ENCODE measurements at regions not wholly inside any gene's neighbourhood (a gene's known extent, or its start where the extent isn't known, plus 50 kb on each side); places are given as distances from the start of the nearest gene placed in this dataset.

- H3K27me3 ChIP-seq (ENCODE audit: control insufficient read depth, insufficient read depth, low read length) = no peaks in the 10 kb centered on the region
- no peak overlapping the region for H3K9ac ChIP-seq (ENCODE audit: low read length)
- no peak overlapping the region for H3K4me3 ChIP-seq (ENCODE audit: low read length)
- H3K4me1 ChIP-seq (ENCODE audit: control insufficient read depth, insufficient read depth, low read length) = no peaks in the 10 kb centered on the region
- H3K27ac ChIP-seq (ENCODE audit: low read depth, low read length) = no peak overlapping the region
- H3K36me3 ChIP-seq (ENCODE audit: control insufficient read depth, insufficient read depth, low read length) = no peaks in the 10 kb centered on the region
These were observed 241.6 kb downstream of the FAM76B start for GRCh38 chr11:95547976-95548375.

GRCh38 chr11:95547186-95547585 lies 242.4 kb downstream of the FAM76B start:
- no peak overlapping the region for H3K4me3 ChIP-seq (ENCODE audit: low read length)
- no peaks in the 10 kb centered on the region for H3K27me3 ChIP-seq (ENCODE audit: control insufficient read depth, insufficient read depth, low read length)
- H3K27ac ChIP-seq (ENCODE audit: low read depth, low read length) = no peak overlapping the region
- no peaks in the 10 kb centered on the region for H3K4me1 ChIP-seq (ENCODE audit: control insufficient read depth, insufficient read depth, low read length)
- H3K36me3 ChIP-seq (ENCODE audit: control insufficient read depth, insufficient read depth, low read length) = no peaks in the 10 kb centered on the region
- no peak overlapping the region for H3K9ac ChIP-seq (ENCODE audit: low read length)

- H3K27me3 ChIP-seq (ENCODE audit: control insufficient read depth, insufficient read depth, low read length) = no peaks in the 10 kb centered on the region
- no peak overlapping the region for H3K9ac ChIP-seq (ENCODE audit: low read length)
- no peaks in the 10 kb centered on the region for H3K36me3 ChIP-seq (ENCODE audit: control insufficient read depth, insufficient read depth, low read length)
- no peak overlapping the region for H3K4me3 ChIP-seq (ENCODE audit: low read length)
- no peaks in the 10 kb centered on the region for H3K4me1 ChIP-seq (ENCODE audit: control insufficient read depth, insufficient read depth, low read length)
- no peak overlapping the region for H3K27ac ChIP-seq (ENCODE audit: low read depth, low read length)
These were observed 244.3 kb downstream of the FAM76B start for GRCh38 chr11:95545116-95545875.

DNA sequence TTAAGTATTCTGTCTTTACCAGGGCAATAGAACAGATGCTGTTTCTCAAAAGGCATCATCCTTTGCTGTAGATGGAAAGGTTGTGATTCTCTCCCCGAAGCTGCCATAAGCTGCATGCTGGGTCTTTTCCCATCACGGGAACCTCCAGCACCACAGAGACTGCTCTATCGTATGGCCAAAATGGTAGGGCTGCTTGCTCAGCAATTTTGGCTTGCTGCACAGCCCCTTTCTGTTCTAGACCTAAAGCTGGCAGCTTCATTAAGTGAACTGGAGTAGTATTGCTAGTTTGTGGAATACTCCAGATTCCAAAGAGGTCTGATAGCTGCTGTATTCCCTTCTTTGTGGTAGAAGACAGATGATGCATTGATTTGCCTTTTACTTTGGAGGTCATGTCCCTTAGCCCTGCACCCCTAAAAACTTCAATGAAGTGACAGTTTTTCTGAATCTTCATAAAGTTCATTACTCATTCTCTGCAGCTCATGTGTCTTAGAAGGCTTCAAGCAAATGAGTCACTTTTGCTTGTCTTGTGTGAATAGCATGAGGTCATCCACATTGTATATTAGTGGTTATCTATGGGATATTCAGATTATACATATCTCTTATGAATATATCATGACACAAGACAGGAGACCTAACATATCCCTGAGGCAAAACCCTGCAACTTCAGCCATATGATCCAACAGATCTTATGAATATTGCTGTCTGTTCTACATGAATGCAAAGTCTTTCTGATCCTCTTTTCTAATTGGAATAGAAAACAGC lies 245.3 kb downstream of the FAM76B start:
- no peaks in the 10 kb centered on the region for H3K36me3 ChIP-seq (ENCODE audit: control insufficient read depth, insufficient read depth, low read length)
- no peak overlapping the region for H3K9ac ChIP-seq (ENCODE audit: low read length)
- no peaks in the 10 kb centered on the region for H3K27me3 ChIP-seq (ENCODE audit: control insufficient read depth, insufficient read depth, low read length)
- H3K4me3 ChIP-seq (ENCODE audit: low read length) = no peak overlapping the region
- no peak overlapping the region for H3K27ac ChIP-seq (ENCODE audit: low read depth, low read length)
- H3K4me1 ChIP-seq (ENCODE audit: control insufficient read depth, insufficient read depth, low read length) = no peaks in the 10 kb centered on the region

- H3K27me3 ChIP-seq (ENCODE audit: control insufficient read depth, insufficient read depth, low read length) = no peaks in the 10 kb centered on the region
- no peak overlapping the region for H3K9ac ChIP-seq (ENCODE audit: low read length)
- no peak overlapping the region for H3K4me3 ChIP-seq (ENCODE audit: low read length)
These were observed 246.6 kb downstream of the FAM76B start for GRCh38 chr11:95542868-95543551.

GRCh38 chr11:95541715-95542114 lies 247.9 kb downstream of the FAM76B start:
- H3K4me3 ChIP-seq (ENCODE audit: low read length) = no peak overlapping the region
- H3K36me3 ChIP-seq (ENCODE audit: control insufficient read depth, insufficient read depth, low read length) = no peaks in the 10 kb centered on the region
- no peak overlapping the region for H3K9ac ChIP-seq (ENCODE audit: low read length)
- H3K27ac ChIP-seq (ENCODE audit: low read depth, low read length) = no peak overlapping the region
- H3K27me3 ChIP-seq (ENCODE audit: control insufficient read depth, insufficient read depth, low read length) = no peaks in the 10 kb centered on the region
- H3K4me1 ChIP-seq (ENCODE audit: control insufficient read depth, insufficient read depth, low read length) = no peaks in the 10 kb centered on the region

More at GRCh38 chr11:95542868-95543551, 246.6 kb downstream of the FAM76B start:
- no peaks in the 10 kb centered on the region for H3K36me3 ChIP-seq (ENCODE audit: control insufficient read depth, insufficient read depth, low read length)
- no peaks in the 10 kb centered on the region for H3K4me1 ChIP-seq (ENCODE audit: control insufficient read depth, insufficient read depth, low read length)
- H3K27ac ChIP-seq (ENCODE audit: low read depth, low read length) = no peak overlapping the region

- Histone ChIP-seq H3K9ac (ENCODE audit: low read length) (no peak overlapping the region), H3K36me3 (ENCODE audit: control insufficient read depth, insufficient read depth, low read length) (no peaks in the 10 kb centered on the region)
These were observed 253.4 kb downstream of the FAM76B start for GRCh38 chr11:95536047-95536690.

GRCh38 chr11:95534809-95535208 lies 254.8 kb downstream of the FAM76B start:
- no peak overlapping the region for H3K27ac ChIP-seq (ENCODE audit: low read depth, low read length)
- H3K4me1 ChIP-seq (ENCODE audit: control insufficient read depth, insufficient read depth, low read length) = no peaks in the 10 kb centered on the region
- no peaks in the 10 kb centered on the region for H3K27me3 ChIP-seq (ENCODE audit: control insufficient read depth, insufficient read depth, low read length)
- H3K4me3 ChIP-seq (ENCODE audit: low read length) = no peak overlapping the region
- no peaks in the 10 kb centered on the region for H3K36me3 ChIP-seq (ENCODE audit: control insufficient read depth, insufficient read depth, low read length)
- no peak overlapping the region for H3K9ac ChIP-seq (ENCODE audit: low read length)

More at GRCh38 chr11:95536047-95536690, 253.4 kb downstream of the FAM76B start:
- Histone ChIP-seq H3K4me1 (ENCODE audit: control insufficient read depth, insufficient read depth, low read length) (no peaks in the 10 kb centered on the region), H3K27ac (ENCODE audit: low read depth, low read length) (no peak overlapping the region), H3K4me3 (ENCODE audit: low read length) (no peak overlapping the region), H3K27me3 (ENCODE audit: control insufficient read depth, insufficient read depth, low read length) (no peaks in the 10 kb centered on the region)

DNA sequence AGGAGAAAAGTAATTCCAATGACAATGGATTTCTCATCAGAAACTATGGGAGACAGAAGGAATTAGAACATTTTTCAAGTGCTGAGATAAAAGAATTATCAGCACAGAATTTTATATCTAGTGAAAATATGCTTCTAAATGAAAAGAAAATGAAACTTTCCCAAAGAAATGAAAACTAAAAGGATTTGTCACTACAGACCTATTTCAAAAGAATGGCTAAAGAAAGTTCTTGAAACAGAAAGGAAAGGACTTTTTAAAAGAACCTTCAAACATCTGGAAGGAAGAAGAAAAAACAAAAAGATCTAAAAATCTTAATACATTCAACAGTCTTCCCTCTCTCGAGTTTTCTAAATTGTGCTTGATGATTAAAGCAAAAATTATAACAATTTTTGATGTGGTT lies 255.4 kb downstream of the FAM76B start:
- Histone ChIP-seq H3K27ac (ENCODE audit: low read depth, low read length) (no peak overlapping the region), H3K9ac (ENCODE audit: low read length) (no peak overlapping the region), H3K36me3 (ENCODE audit: control insufficient read depth, insufficient read depth, low read length) (no peaks in the 10 kb centered on the region), H3K4me1 (ENCODE audit: control insufficient read depth, insufficient read depth, low read length) (no peaks in the 10 kb centered on the region), H3K27me3 (ENCODE audit: control insufficient read depth, insufficient read depth, low read length) (no peaks in the 10 kb centered on the region), H3K4me3 (ENCODE audit: low read length) (no peak overlapping the region)

DNA sequence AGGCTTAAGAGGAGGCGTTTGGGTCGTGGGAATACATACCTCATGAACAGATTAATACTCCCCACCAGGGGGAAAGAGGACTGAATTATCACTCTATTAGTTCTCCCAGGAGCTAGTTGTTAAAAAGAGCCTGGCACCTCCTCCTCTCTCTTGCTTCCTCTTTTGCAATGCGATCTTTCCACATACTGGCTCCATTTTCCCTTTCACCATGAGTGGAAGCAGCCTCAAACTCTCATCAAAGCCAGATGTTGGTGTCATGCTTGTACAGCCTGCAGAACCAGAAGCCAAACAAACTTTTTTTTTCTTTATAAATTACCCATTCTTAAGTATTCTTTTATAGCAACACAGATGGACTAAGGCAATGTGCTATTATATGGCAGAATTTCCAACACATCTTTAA lies 258.5 kb downstream of the FAM76B start:
- Histone ChIP-seq H3K4me3 (ENCODE audit: low read length) (no peak overlapping the region), H3K27ac (ENCODE audit: low read depth, low read length) (no peak overlapping the region), H3K36me3 (ENCODE audit: control insufficient read depth, insufficient read depth, low read length) (no peaks in the 10 kb centered on the region), H3K9ac (ENCODE audit: low read length) (no peak overlapping the region), H3K4me1 (ENCODE audit: control insufficient read depth, insufficient read depth, low read length) (no peaks in the 10 kb centered on the region), H3K27me3 (ENCODE audit: control insufficient read depth, insufficient read depth, low read length) (no peaks in the 10 kb centered on the region)

- H3K36me3 ChIP-seq (ENCODE audit: control insufficient read depth, insufficient read depth, low read length) = no peaks in the 10 kb centered on the region
- H3K4me3 ChIP-seq (ENCODE audit: low read length) = no peak overlapping the region
- H3K4me1 ChIP-seq (ENCODE audit: control insufficient read depth, insufficient read depth, low read length) = no peaks in the 10 kb centered on the region
- H3K27ac ChIP-seq (ENCODE audit: low read depth, low read length) = no peak overlapping the region
- H3K9ac ChIP-seq (ENCODE audit: low read length) = no peak overlapping the region
- no peaks in the 10 kb centered on the region for H3K27me3 ChIP-seq (ENCODE audit: control insufficient read depth, insufficient read depth, low read length)
These were observed 265.1 kb downstream of the FAM76B start for GRCh38 chr11:95524314-95525036.

Data from rectal smooth muscle tissue (tissue), 1 donor.